Neural cell (in vitro differentiated cells): ENCODE measurements at regions not wholly inside any gene's neighbourhood (a gene's known extent, or its start where the extent isn't known, plus 50 kb on each side); places are given as distances from the start of the nearest gene placed in this dataset.

Experiments
- H2AFZ ChIP-seq: fragments of 200-600, 300-800 bp; sonication (generic), shearing (Covaris generic); 2 replicates; pipeline ENCODE4 v1.6.0; 2014; ENCODE audit warnings: low read depth, mild to moderate bottlenecking, antibody characterized with exemption, low read length, moderate library complexity
- H3F3A ChIP-seq: fragments of 200-600 bp; shearing (Covaris generic); 2 replicates; pipeline ENCODE4 v1.6.1; 2016; ENCODE audit warnings: mild to moderate bottlenecking, moderate library complexity, mixed read lengths, antibody characterized with exemption, low read length; ENCODE audit not compliant: insufficient read depth, poor library complexity, severe bottlenecking
- H3K27ac ChIP-seq: fragments of 200-600, 300-800 bp; sonication (generic), shearing (Covaris generic); 2 replicates; pipeline ENCODE4 v1.5.1; 2014; ENCODE audit warnings: mild to moderate bottlenecking, low read length, moderate library complexity
- H3K27me3 ChIP-seq: fragments of 300-800, 200-600 bp; sonication (generic), shearing (Covaris generic); 2 replicates; pipeline ENCODE4 v1.6.0; 2014; ENCODE audit warnings: mild to moderate bottlenecking, low read depth, low read length, moderate library complexity; ENCODE audit not compliant: insufficient read depth
- H3K36me3 ChIP-seq: fragments of 300-800, 200-600 bp; sonication (generic), shearing (Covaris generic); 2 replicates; pipeline ENCODE4 v1.5.1; 2014; ENCODE audit warnings: mild to moderate bottlenecking, antibody characterized with exemption, low read length, moderate library complexity; ENCODE audit not compliant: insufficient read depth
- H3K4me2 ChIP-seq: fragments of 300-800, 200-600 bp; sonication (generic), shearing (Covaris generic); 2 replicates; pipeline ENCODE4 v1.6.0; 2014; ENCODE audit warnings: mild to moderate bottlenecking, low read length
- H3K4me3 ChIP-seq: fragments of 300-800, 200-600 bp; sonication (generic), shearing (Covaris generic); 2 replicates; pipeline ENCODE4 v1.5.1; 2014; ENCODE audit warnings: mild to moderate bottlenecking, low read length, moderate library complexity
- H3K79me2 ChIP-seq: fragments of 200-600 bp; shearing (Covaris generic); replicated peaks from 2 replicates; pipeline ENCODE4 v1.6.0; 2014; ENCODE audit warnings: mild to moderate bottlenecking, low read length, moderate library complexity; ENCODE audit not compliant: insufficient read depth
- H3K9ac ChIP-seq: fragments of 300-800, 200-600 bp; sonication (generic), shearing (Covaris generic); 2 replicates; pipeline ENCODE4 v1.6.1; 2016; ENCODE audit warnings: mild to moderate bottlenecking, low read length, mixed read lengths
- H3K9me2 ChIP-seq: fragments of 200-600 bp; shearing (Covaris generic); 2 replicates; pipeline ENCODE4 v1.6.1; 2016; ENCODE audit warnings: mild to moderate bottlenecking, low read length, mixed read lengths; ENCODE audit not compliant: insufficient read depth
- H3K9me3 ChIP-seq: fragments of 200-600, 300-800 bp; sonication (generic), shearing (Covaris generic); 2 replicates; pipeline ENCODE4 v1.6.1; 2016; ENCODE audit warnings: mild to moderate bottlenecking, mixed run types, low read length, moderate library complexity, mixed read lengths
- H4K20me1 ChIP-seq: fragments of 200-600 bp; shearing (Covaris generic); 2 replicates; pipeline ENCODE4 v1.6.1; 2016; ENCODE audit warnings: mild to moderate bottlenecking, mixed run types; ENCODE audit not compliant: insufficient read depth
- EP300 ChIP-seq: fragments of 450-650 bp; conservative IDR thresholded peaks from 2 replicates; pipeline ENCODE4 v1.6.1; 2014; ENCODE audit warnings: antibody characterized with exemption, mild to moderate bottlenecking, moderate library complexity; ENCODE audit not compliant: poor library complexity, severe bottlenecking
- EZH2 ChIP-seq: fragments of 200-600, 300-800 bp; shearing (Covaris generic), sonication (generic); IDR thresholded peaks from 2 replicates; pipeline ENCODE4 v1.6.1; 2014; ENCODE audit warnings: antibody characterized with exemption, low read length, borderline replicate concordance, mild to moderate bottlenecking; ENCODE audit not compliant: insufficient read depth, poor library complexity, severe bottlenecking
- MXI1 ChIP-seq: fragments of 450-650 bp; conservative IDR thresholded peaks from 2 replicates; pipeline ENCODE4 v1.6.1; 2014; ENCODE audit warnings: antibody characterized with exemption, mild to moderate bottlenecking; ENCODE audit not compliant: poor library complexity, severe bottlenecking
- POLR2AphosphoS5 ChIP-seq: IDR thresholded peaks from 2 replicates; pipeline ENCODE4 v1.6.1; 2012
- RAD21 ChIP-seq: fragments of 450-650 bp; conservative IDR thresholded peaks from 2 replicates; pipeline ENCODE4 v1.6.1; 2014; ENCODE audit warnings: antibody characterized with exemption, mild to moderate bottlenecking, moderate library complexity
- SMC3 ChIP-seq: fragments of 450-650 bp; conservative IDR thresholded peaks from 2 replicates; pipeline ENCODE4 v1.6.1; 2014; ENCODE audit warnings: antibody characterized with exemption, mild to moderate bottlenecking, moderate library complexity; ENCODE audit not compliant: poor library complexity
- TAF1 ChIP-seq: IDR thresholded peaks from 2 replicates; pipeline ENCODE4 v1.6.1; 2012; ENCODE audit warnings: low read depth
- TF ChIP-seq, protein P1 (sequence below): fragments of 450-650 bp; IDR thresholded peaks from 2 replicates; pipeline ENCODE4 v1.5.1; 2014; ENCODE audit warnings: antibody characterized with exemption, mild to moderate bottlenecking, moderate library complexity; ENCODE audit not compliant: poor library complexity, severe bottlenecking
- TF ChIP-seq, protein P2 (sequence below): IDR thresholded peaks from 2 replicates; pipeline ENCODE4 v1.6.1; 2012; ENCODE audit warnings: borderline replicate concordance

DNA sequence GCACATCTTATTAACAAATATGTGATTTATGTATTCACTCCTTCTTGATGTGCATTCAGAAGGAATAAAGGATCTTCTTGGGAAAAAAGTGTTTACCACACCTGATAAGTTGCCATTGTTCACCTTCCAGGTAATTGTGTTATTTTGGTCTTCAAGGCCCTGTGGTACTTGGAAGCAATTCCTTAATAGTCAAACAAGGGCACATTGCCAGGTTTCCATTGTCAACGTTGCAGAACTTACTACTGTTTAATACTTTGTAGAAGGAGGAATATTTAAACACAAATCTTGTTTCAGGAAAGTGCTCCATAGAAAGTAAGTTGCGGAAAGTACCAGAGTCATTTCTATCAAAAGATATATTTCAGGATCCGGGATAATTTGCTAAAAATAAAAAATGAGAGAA is 129.5 kb upstream of the SGK1 start:
- Histone ChIP-seq H3K9ac (no peak overlapping the region), H3K27ac (no peak overlapping the region), H3K4me2 (no peak overlapping the region), H3K36me3 (no peaks in the 10 kb centered on the region), H3F3A (no peaks in the 10 kb centered on the region), H3K79me2 (no peaks in the 10 kb centered on the region), H3K9me2 (no peaks in the 10 kb centered on the region), H3K4me3 (no peak overlapping the region), H3K27me3 (no peaks in the 10 kb centered on the region), H3K9me3 (no peaks in the 10 kb centered on the region), H2AFZ (no peak overlapping the region), H4K20me1 (no peaks in the 10 kb centered on the region)
- TF ChIP-seq, protein P1, sequence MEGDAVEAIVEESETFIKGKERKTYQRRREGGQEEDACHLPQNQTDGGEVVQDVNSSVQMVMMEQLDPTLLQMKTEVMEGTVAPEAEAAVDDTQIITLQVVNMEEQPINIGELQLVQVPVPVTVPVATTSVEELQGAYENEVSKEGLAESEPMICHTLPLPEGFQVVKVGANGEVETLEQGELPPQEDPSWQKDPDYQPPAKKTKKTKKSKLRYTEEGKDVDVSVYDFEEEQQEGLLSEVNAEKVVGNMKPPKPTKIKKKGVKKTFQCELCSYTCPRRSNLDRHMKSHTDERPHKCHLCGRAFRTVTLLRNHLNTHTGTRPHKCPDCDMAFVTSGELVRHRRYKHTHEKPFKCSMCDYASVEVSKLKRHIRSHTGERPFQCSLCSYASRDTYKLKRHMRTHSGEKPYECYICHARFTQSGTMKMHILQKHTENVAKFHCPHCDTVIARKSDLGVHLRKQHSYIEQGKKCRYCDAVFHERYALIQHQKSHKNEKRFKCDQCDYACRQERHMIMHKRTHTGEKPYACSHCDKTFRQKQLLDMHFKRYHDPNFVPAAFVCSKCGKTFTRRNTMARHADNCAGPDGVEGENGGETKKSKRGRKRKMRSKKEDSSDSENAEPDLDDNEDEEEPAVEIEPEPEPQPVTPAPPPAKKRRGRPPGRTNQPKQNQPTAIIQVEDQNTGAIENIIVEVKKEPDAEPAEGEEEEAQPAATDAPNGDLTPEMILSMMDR, result no peak
- no peak for TF ChIP-seq EP300
- no peak for TF ChIP-seq EZH2
- no peak for TF ChIP-seq TAF1
- TF ChIP-seq, protein P2, sequence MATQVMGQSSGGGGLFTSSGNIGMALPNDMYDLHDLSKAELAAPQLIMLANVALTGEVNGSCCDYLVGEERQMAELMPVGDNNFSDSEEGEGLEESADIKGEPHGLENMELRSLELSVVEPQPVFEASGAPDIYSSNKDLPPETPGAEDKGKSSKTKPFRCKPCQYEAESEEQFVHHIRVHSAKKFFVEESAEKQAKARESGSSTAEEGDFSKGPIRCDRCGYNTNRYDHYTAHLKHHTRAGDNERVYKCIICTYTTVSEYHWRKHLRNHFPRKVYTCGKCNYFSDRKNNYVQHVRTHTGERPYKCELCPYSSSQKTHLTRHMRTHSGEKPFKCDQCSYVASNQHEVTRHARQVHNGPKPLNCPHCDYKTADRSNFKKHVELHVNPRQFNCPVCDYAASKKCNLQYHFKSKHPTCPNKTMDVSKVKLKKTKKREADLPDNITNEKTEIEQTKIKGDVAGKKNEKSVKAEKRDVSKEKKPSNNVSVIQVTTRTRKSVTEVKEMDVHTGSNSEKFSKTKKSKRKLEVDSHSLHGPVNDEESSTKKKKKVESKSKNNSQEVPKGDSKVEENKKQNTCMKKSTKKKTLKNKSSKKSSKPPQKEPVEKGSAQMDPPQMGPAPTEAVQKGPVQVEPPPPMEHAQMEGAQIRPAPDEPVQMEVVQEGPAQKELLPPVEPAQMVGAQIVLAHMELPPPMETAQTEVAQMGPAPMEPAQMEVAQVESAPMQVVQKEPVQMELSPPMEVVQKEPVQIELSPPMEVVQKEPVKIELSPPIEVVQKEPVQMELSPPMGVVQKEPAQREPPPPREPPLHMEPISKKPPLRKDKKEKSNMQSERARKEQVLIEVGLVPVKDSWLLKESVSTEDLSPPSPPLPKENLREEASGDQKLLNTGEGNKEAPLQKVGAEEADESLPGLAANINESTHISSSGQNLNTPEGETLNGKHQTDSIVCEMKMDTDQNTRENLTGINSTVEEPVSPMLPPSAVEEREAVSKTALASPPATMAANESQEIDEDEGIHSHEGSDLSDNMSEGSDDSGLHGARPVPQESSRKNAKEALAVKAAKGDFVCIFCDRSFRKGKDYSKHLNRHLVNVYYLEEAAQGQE, result no peak
- no peak for TF ChIP-seq SMC3
- no peak for TF ChIP-seq MXI1
- no peak for TF ChIP-seq RAD21
- TF ChIP-seq POLR2AphosphoS5, result no peak

DNA sequence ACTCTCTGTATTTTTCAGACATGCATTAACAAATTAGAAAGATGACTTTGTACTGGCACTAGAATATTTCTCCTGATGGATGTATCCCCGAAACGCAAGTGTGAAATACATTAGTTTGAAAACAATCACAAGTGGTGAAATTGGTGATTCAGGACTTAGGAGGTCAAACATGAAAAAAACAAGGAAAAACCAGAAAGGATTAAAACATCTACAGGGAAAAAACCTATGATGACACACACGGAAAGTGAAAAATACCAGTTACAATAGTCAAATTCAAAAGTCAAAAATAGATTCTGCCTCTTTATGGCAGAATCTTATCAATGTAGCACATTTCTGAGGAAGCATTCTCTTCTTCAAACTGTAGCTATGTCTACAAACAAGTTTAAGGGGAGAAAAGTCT is 129.0 kb upstream of the SGK1 start:
- Histone ChIP-seq H4K20me1 (no peaks in the 10 kb centered on the region), H3K79me2 (no peaks in the 10 kb centered on the region), H3K4me3 (peak overlapping the region; percentile 32), H3K9me2 (no peaks in the 10 kb centered on the region), H3K36me3 (no peaks in the 10 kb centered on the region), H3K4me2 (no peak overlapping the region), H2AFZ (no peak overlapping the region), H3K9me3 (no peaks in the 10 kb centered on the region), H3K27me3 (no peaks in the 10 kb centered on the region), H3K27ac (peak overlapping the region; percentile 59), H3F3A (no peaks in the 10 kb centered on the region), H3K9ac (no peak overlapping the region)
- TF ChIP-seq POLR2AphosphoS5 (no peak), TAF1 (no peak), MXI1 (no peak), SMC3 (no peak), EP300 (no peak), EZH2 (no peak), RAD21 (no peak)
- TF ChIP-seq, protein P2, result no peak
- TF ChIP-seq, protein P1, result no peak
